GM23248 (cell line): ENCODE measurements at regions not wholly inside any gene's neighbourhood (a gene's known extent, or its start where the extent isn't known, plus 50 kb on each side); places are given as distances from the start of the nearest gene placed in this dataset.

Experiments
- EZH2 ChIP-seq: fragments of 200-600 bp; sonication (generic); IDR thresholded peaks from 2 replicates; pipeline ENCODE4 v1.6.1; 2018; ENCODE audit warnings: antibody characterized with exemption, mild to moderate bottlenecking; ENCODE audit not compliant: insufficient read depth, poor library complexity, severe bottlenecking
- EZH2phosphoT487 ChIP-seq: fragments of 200-600 bp; sonication (generic); IDR thresholded peaks from 2 replicates; pipeline ENCODE4 v1.6.1; 2018; ENCODE audit warnings: antibody characterized with exemption, moderate library complexity, mild to moderate bottlenecking, low read depth; ENCODE audit not compliant: insufficient read depth

- TF ChIP-seq EZH2: no peak
- TF ChIP-seq EZH2phosphoT487: no peak
Measured at GRCh38 chr3:72331076-72331475, 517.2 kb downstream of the SHQ1 start.
